GM18867 (cell line): ENCODE measurements at regions not wholly inside any gene's neighbourhood (a gene's known extent, or its start where the extent isn't known, plus 50 kb on each side); places are given as distances from the start of the nearest gene placed in this dataset.
"Not testable (repeated sequence)": the region's sequence is repeated elsewhere in the genome, so short reads cannot be mapped to it uniquely, and the experiment has no call there.

Experiments
- ATAC-seq: cut with Tn5 transposase; IDR thresholded peaks from one replicate; pipeline ENCODE4 v1.9.1; 2021; ENCODE audit warnings: mild to moderate bottlenecking, moderate library complexity; ENCODE audit not compliant: unreplicated experiment

DNA sequence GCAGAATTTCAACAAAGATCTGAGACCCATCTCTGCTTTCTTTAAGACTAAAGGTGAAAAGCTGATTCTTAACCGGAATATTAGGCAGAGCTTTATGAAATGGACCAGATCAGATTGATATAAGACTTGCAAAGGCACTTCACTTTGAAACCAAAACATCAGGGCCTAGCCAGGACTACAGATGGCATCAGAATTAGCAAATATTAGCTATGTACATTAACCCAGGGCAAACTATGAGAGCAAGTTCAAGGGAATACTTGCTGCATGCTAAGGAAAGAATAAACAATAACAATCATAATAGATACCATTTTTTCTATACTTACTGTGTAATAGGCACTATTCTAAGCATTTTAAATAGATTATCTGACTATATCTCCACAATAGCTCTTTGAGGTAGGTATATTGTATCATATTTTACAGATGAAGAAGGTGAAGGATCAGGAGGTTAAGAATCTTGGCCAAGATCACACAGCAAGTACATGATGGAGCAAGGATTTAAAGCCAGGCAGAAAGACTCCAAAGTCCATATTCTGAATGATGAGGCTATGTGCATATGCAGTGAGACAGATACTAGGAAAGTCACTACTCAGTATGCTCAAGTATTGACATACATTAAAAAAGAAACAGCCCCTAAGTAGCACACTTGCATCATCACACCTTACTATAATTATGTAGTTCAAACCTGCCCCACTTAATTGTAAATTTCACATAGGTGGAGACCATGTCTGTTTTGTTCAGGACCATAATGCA is 209.3 kb upstream of the PKN2 start:
- ATAC-seq = no peak

GRCh38 chr1:88484881-88485280 is 199.2 kb upstream of the PKN2 start:
- ATAC-seq = no peak

- no peak for ATAC-seq
These were observed 195.8 kb upstream of the PKN2 start for GRCh38 chr1:88488237-88488636.

DNA sequence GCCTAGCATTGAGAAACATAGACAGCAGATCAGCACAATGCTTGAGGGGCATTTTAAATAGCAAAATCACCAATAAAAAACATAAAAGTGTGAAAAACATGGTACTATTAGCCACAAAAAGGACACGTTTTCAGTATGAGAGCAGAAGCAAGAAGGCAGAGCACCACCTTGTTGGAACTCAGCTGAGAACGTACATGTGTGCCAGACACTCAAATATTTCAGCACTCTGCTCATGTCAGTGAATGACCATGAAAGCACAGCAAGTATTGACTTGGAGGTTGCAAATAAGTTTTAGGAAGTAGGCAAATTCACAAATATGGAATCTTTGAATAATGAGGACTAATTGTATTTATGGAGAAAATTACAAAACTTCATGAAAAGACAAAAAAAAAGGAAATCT is 193.4 kb upstream of the PKN2 start:
- no peak for ATAC-seq

DNA sequence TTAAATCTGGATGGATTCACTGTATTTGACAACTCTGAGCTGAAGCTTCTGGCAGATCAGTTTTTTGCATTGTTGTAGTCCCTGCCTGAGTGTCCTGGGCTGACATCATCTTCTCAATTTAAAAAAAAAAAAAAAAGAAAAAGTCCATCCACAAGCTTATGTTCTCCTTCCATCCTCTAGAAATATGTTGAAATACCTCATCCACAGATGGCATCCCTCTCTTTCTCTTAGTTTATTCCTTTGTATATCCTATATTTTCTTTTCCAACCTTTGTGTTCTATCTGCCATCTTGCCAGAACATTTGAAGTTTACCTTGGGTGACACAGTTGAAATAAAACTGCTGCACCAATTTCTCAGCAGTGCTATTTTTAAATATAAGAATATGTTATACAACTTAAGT is 184.4 kb upstream of the PKN2 start:
- ATAC-seq = no peak

GRCh38 chr1:88502886-88503285 is 181.2 kb upstream of the PKN2 start:
- no peak for ATAC-seq

DNA sequence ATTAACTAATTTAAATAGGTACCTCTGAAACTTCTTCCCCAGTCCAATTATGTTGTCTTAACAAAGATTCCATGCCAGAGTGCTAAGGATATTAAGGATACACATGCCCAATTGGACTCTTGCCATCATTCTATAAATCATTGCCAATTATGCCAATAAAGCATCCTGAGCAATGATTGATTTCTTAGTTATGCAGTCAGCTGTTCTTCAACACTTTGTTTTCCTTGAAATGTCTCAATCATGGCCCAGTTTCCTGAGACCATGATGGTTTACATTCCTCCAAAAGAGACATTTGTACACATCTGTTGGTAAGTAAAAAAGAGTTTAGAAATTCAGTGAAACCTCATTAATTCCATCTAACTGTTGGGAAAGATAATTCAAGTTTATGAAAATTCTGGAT is 180.4 kb upstream of the PKN2 start:
- no peak for ATAC-seq

- no peak for ATAC-seq
These were observed 179.5 kb upstream of the PKN2 start for GRCh38 chr1:88504601-88505000.

- no peak for ATAC-seq
These were observed 174.7 kb upstream of the PKN2 start for GRCh38 chr1:88509379-88509778.

GRCh38 chr1:88514544-88515060 is 169.5 kb upstream of the PKN2 start:
- no peak for ATAC-seq

DNA sequence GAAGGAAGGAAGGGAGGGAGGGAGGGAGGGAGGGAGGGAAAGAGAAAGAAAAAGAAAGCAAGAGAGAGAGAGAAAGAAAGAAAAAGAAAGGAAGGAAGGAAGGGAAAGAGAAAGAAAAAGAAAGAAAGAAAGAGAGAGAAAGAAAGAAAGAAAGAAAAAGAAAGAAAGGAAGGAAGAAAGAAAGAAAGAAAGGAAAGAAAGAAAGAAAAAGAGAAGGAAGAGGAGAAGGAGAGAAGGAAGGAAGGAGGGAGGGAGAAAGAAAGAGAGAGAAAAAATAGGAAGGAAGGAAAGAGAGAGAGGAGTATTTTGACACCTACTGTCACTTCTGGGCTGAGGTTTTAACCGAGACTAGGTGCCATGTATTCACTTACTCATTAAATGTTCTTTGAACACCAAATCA is 166.6 kb upstream of the PKN2 start:
- ATAC-seq = not testable (repeated sequence)

GRCh38 chr1:88519156-88519555 is 164.9 kb upstream of the PKN2 start:
- ATAC-seq = no peak

DNA sequence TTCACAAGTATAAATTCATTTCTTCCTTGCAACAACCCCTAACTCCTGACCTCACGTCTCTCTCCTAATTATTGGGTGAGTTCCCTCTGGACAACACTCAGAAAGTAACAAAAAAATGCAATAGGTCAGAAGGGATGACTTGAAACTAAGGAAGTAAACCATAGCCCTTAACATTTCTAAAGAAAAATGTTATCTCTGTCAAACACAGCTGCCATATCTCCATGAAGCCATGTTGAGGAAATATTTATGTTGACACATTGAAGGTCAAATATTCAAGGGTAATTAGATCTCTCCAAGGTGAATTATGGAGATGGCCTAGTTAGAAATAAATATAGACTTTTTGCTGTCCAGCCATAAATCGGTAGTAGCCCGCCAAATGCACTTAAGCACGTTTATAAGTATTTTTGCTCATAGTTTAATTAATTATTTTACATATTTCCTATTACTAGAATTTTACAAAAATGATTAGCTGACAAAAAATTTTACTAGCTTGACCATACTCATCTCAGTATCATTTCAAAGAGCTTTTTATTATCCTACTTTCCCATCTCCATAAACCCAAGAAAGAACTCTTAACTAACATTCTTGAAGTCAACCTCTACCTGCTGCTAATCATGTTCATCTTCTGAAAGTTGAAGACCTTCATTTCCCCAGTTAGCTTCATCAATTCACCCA is 160.1 kb upstream of the PKN2 start:
- ATAC-seq = no peak

DNA sequence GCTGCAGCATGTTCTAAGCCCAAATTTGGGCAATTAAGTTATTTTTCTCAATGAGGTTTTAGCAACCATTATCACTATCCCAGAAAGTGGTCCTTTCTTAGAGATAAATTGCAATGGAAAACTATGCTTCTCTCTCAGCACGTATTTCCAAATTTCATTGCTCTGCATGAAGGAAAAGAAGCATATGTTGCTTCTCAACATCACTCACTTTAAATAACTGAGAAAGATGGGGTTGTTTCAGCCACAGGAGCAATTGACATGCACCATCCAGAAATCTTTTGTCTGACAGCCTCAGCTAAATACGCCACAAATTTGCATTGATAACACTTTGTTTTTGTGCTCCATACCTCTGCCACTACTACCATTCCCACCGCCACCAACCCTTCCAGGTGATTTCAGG is 157.6 kb upstream of the PKN2 start:
- ATAC-seq = no peak

- ATAC-seq = no peak
These were observed 155.3 kb upstream of the PKN2 start for GRCh38 chr1:88528792-88529191.

- no peak for ATAC-seq
These were observed 154.5 kb upstream of the PKN2 start for GRCh38 chr1:88529581-88529980.

GRCh38 chr1:88530246-88530645 is 153.8 kb upstream of the PKN2 start:
- no peak for ATAC-seq

GRCh38 chr1:88537787-88538186 is 146.3 kb upstream of the PKN2 start:
- no peak for ATAC-seq

DNA sequence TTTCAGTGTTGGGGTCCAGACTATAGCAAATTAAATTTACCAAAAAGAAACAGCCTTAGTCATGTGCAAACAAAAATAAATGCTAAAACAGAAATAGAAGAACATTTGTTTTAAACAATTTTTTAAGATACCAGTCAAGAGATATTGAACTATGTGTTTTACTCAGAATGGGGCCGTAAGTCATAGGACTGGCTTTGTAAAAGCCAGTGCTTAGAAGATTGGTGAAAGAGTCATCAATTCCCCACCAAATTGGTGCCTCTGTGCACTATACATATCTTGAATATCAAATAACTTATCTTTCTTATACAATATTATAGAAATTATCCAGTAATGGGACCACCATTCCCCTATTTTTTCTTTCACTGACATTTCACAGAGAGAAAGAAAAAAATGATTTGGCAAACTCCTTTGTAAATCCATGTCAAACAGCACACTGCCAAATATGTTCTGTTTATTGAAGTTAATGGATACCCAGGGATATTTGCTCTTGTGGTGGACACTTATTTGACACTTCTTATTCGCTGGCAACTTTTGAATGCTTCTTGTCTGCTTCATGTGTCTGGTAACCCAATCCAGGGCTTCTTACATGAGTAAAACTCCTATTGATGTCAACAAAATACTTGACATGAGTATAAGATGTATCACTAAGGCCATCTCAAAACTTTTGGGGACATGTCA is 145.7 kb upstream of the PKN2 start:
- no peak for ATAC-seq

GRCh38 chr1:88540255-88540654 is 143.8 kb upstream of the PKN2 start:
- no peak for ATAC-seq

- no peak for ATAC-seq
These were observed 142.5 kb upstream of the PKN2 start for GRCh38 chr1:88541596-88541995.

GRCh38 chr1:88544195-88544594 is 139.9 kb upstream of the PKN2 start:
- ATAC-seq = no peak
